HCT116 (cell line): ENCODE measurements at regions not wholly inside any gene's neighbourhood (a gene's known extent, or its start where the extent isn't known, plus 50 kb on each side); places are given as distances from the start of the nearest gene placed in this dataset.

ENCODE experiments used
- ATAC-seq: fragments of 200-7000 bp; cut with Tn5 transposase; 2 replicates; pipeline ENCODE4 v1.9.1; 2020; ENCODE audit warnings: mild to moderate bottlenecking, moderate library complexity
- BruUV-seq: library from RNA; stranded (reverse); fragments of 400-500 nt; replicated peaks from 2 replicates; lab custom pipeline; 2021; lab: Mats Ljungman, UMichigan
- CTCF ChIA-PET: fragments of 300-600 bp; sonication (Branson Sonifier 250); formaldehyde crosslinking; loops from one replicate; lab custom pipeline; 2021; ENCODE audit warnings: antibody characterized with exemption; lab: Charles Lee
- POLR2A ChIA-PET: fragments of 300-600, 350-600 bp; sonication (Branson Sonifier 250); formaldehyde crosslinking; loops from one replicate; lab custom pipeline; 2021; ENCODE audit warnings: antibody characterized with exemption; lab: Charles Lee
- RAD21 ChIA-PET, 2 experiments: fragments of 300-600 bp; sonication (Branson Sonifier 250); formaldehyde crosslinking; loops; one replicate each; lab custom pipeline; 2023; ENCODE audit warnings: low total read pairs in 2 of 2; ENCODE audit not compliant: uncharacterized antibody in 2 of 2, unreplicated experiment in 2 of 2, low non-redundant PET in 1 of 2; lab: Charles Lee
- DNase-seq: peaks from one replicate; pipeline ENCODE4 v3.0.0-alpha.2; 2010; ENCODE audit warnings: low read depth, low spot score
- H2AFZ ChIP-seq: fragments of 200-600 bp; shearing (Covaris generic), sonication (generic); 2 replicates; pipeline ENCODE4 v1.6.1; 2017; ENCODE audit warnings: low read depth, mixed run types, mixed read lengths, antibody characterized with exemption, low read length; ENCODE audit not compliant: poor library complexity, severe bottlenecking
- H3K27ac ChIP-seq: 2 replicates; pipeline ENCODE4 v1.5.1; 2012; ENCODE audit warnings: low read depth, low read length
- H3K27me3 ChIP-seq: fragments of 200-600 bp; sonication (generic); 2 replicates; pipeline ENCODE4 v1.6.1; 2016; ENCODE audit warnings: mixed run types, low read length, mixed read lengths; ENCODE audit not compliant: insufficient read depth
- H3K36me3 ChIP-seq, 2 experiments: fragments of 200-500 bp in 1 of 2; fragments of 200-600 bp in 1 of 2; sonication (Bioruptor generic) in 1 of 2; sonication (generic) in 1 of 2; 2 replicates each; pipeline versions ENCODE4 v1.5.1 to v1.6.1; 2014 to 2016; ENCODE audit warnings: low read length in 2 of 2, inconsistent platforms in 1 of 2, mixed read lengths in 1 of 2, mixed run types in 1 of 2; ENCODE audit not compliant: insufficient read depth in 2 of 2, control insufficient read depth in 1 of 2
- H3K4me1 ChIP-seq, 2 experiments: fragments of 200-600 bp in 1 of 2; sonication (generic) in 1 of 2; 2 replicates each; pipeline versions ENCODE4 v1.5.1 to v1.6.1; 2012 to 2017; ENCODE audit warnings: low read length in 2 of 2, inconsistent platforms in 1 of 2, mild to moderate bottlenecking in 1 of 2, mixed read lengths in 1 of 2, mixed run types in 1 of 2, moderate library complexity in 1 of 2; ENCODE audit not compliant: insufficient read depth in 2 of 2, control insufficient read depth in 1 of 2
- H3K4me2 ChIP-seq: fragments of 200-600 bp; sonication (generic); 2 replicates; pipeline ENCODE4 v1.6.1; 2017; ENCODE audit warnings: mixed run types, low read length, mixed read lengths
- H3K4me3 ChIP-seq, 2 experiments: fragments of 200-600 bp in 1 of 2; sonication (generic) in 1 of 2; replicated peaks in 1 of 2; 2 replicates each; pipeline ENCODE4 v1.5.1; 2011 to 2016; ENCODE audit warnings: low read length in 2 of 2, control low read depth in 1 of 2, low read depth in 1 of 2, mild to moderate bottlenecking in 1 of 2, mixed read lengths in 1 of 2, mixed run types in 1 of 2
- H3K79me2 ChIP-seq: fragments of 200-600 bp; sonication (generic); 2 replicates; pipeline ENCODE4 v1.6.1; 2017; ENCODE audit warnings: mild to moderate bottlenecking, mixed run types, low read length, moderate library complexity, mixed read lengths; ENCODE audit not compliant: insufficient read depth
- H3K9ac ChIP-seq: fragments of 200-600 bp; sonication (generic); 2 replicates; pipeline ENCODE4 v1.6.1; 2016; ENCODE audit warnings: low read length, mixed read lengths
- H3K9me2 ChIP-seq: fragments of 200-600 bp; sonication (generic), shearing (Covaris generic); 2 replicates; pipeline ENCODE4 v1.6.1; 2017; ENCODE audit warnings: mixed run types, mild to moderate bottlenecking, moderate library complexity; ENCODE audit not compliant: insufficient read depth
- H3K9me3 ChIP-seq, 2 experiments: fragments of 200-500 bp in 1 of 2; fragments of 200-600 bp in 1 of 2; sonication (Bioruptor generic) in 1 of 2; sonication (generic) in 1 of 2; 2 replicates each; pipeline ENCODE4 v1.6.1; 2014 to 2017; ENCODE audit warnings: low read length in 2 of 2, mixed read lengths in 2 of 2, inconsistent platforms in 1 of 2, low read depth in 1 of 2, mild to moderate bottlenecking in 1 of 2, mixed run types in 1 of 2, moderate library complexity in 1 of 2; ENCODE audit not compliant: control insufficient read depth in 1 of 2, insufficient read depth in 1 of 2
- H4K20me1 ChIP-seq: fragments of 200-600 bp; sonication (generic), shearing (Covaris generic); 2 replicates; pipeline ENCODE4 v1.6.1; 2017; ENCODE audit warnings: mixed run types, mild to moderate bottlenecking, moderate library complexity; ENCODE audit not compliant: insufficient read depth
- ATF3 ChIP-seq: IDR thresholded peaks from 2 replicates; pipeline ENCODE4 v1.6.1; 2012
- CBX3 ChIP-seq: IDR thresholded peaks from 2 replicates; pipeline ENCODE4 v1.6.1; 2012; ENCODE audit warnings: low read depth
- CTCF ChIP-seq, 3 experiments: fragments of 200-600 bp in 1 of 3; sonication (generic) in 1 of 3; IDR thresholded peaks in 2 of 3; conservative IDR thresholded peaks in 1 of 3; 2 replicates each; pipeline ENCODE4 v1.5.1; 2012 to 2017; ENCODE audit warnings: low read depth in 2 of 3, low read length in 2 of 3, antibody characterized with exemption in 1 of 3, borderline replicate concordance in 1 of 3, control low read depth in 1 of 3, mild to moderate bottlenecking in 1 of 3, mixed read lengths in 1 of 3, mixed run types in 1 of 3, moderate library complexity in 1 of 3; ENCODE audit not compliant: insufficient read depth in 1 of 3
- ELF1 ChIP-seq: IDR thresholded peaks from 2 replicates; pipeline ENCODE4 v1.6.1; 2012; ENCODE audit warnings: low read depth, borderline replicate concordance
- JUND ChIP-seq: IDR thresholded peaks from 2 replicates; pipeline ENCODE4 v1.6.1; 2012
- MAX ChIP-seq: IDR thresholded peaks from 2 replicates; pipeline ENCODE4 v1.6.1; 2012
- RAD21 ChIP-seq: IDR thresholded peaks from 2 replicates; pipeline ENCODE4 v1.6.1; 2012; ENCODE audit warnings: low read depth, mild to moderate bottlenecking
- SIN3A ChIP-seq: IDR thresholded peaks from 2 replicates; pipeline ENCODE4 v1.6.1; 2012; ENCODE audit warnings: low read depth
- SP1 ChIP-seq: IDR thresholded peaks from 2 replicates; pipeline ENCODE4 v1.6.1; 2012; ENCODE audit warnings: low read depth
- TCF7L2 ChIP-seq: IDR thresholded peaks from 2 replicates; pipeline ENCODE4 v1.7.0; 2011; ENCODE audit warnings: borderline replicate concordance, inconsistent platforms; ENCODE audit not compliant: insufficient read depth, insufficient read length; ENCODE audit errors: extremely low read depth
- YY1 ChIP-seq: IDR thresholded peaks from 2 replicates; pipeline ENCODE4 v1.6.1; 2011; ENCODE audit warnings: low read length, low read depth, moderate library complexity, mild to moderate bottlenecking; ENCODE audit not compliant: insufficient replicate concordance; ENCODE audit errors: extremely low read depth
- ZFX ChIP-seq: fragments of 450-650 bp; IDR thresholded peaks from 2 replicates; pipeline ENCODE4 v1.6.1; 2017
- ZNF274 ChIP-seq: fragments of 200-500 bp; sonication (Bioruptor generic); IDR thresholded peaks from 2 replicates; pipeline ENCODE4 v1.6.1; 2014; ENCODE audit warnings: mild to moderate bottlenecking, low read depth, low read length, inconsistent platforms
- intact Hi-C: fragments of 100-400 bp; cut with micrococcal nuclease; formaldehyde crosslinking; loops from 2 replicates; pipeline ENCODE4 v1.10.0; 2022

- DNase-seq (no peak), ATAC-seq (no peak)
- CTCF ChIA-PET = no interaction called here
Measured at GRCh38 chr5:26419987-26420386, 618.4 kb downstream of the CDH9 start.

More at GRCh38 chr5:26419987-26420386, 618.4 kb downstream of the CDH9 start:
- no TSS peak for BruUV-seq
- no peak overlapping the region for H3K4me3 ChIP-seq
- ChIA-PET RAD21 (no interaction called here), POLR2A (no interaction called here)
- no peak overlapping the region for H3K9ac ChIP-seq
- no peaks in the 10 kb centered on the region for H3K9me2 ChIP-seq
- intact Hi-C loops = no loop called here
- H3K27me3 ChIP-seq = no peaks in the 10 kb centered on the region
- H4K20me1 ChIP-seq = no peaks in the 10 kb centered on the region
- no peak overlapping the region for H3K4me2 ChIP-seq
- peaks cover 10 to 18% of the 10 kb centered on the region in 2 experiments; a peak in 2 of 4 replicates for H3K9me3 ChIP-seq
- no peaks in the 10 kb centered on the region for H3K4me1 ChIP-seq
- TF ChIP-seq RAD21 = no peak
- TF ChIP-seq SIN3A = no peak
- no peak for TF ChIP-seq YY1
- no peak for TF ChIP-seq TCF7L2
- TF ChIP-seq ELF1 = no peak
- no peak for TF ChIP-seq MAX
- TF ChIP-seq CTCF (IDR thresholded peaks at IDR 0.05 in 2 of 3, conservative IDR thresholded peaks at IDR 0.05 in 1 of 3; ENCODE audit: borderline replicate concordance in 1 of 3, insufficient read depth in 1 of 3, low read depth in 2 of 3, low read length in 2 of 3) = no peak
- no peak for TF ChIP-seq SP1
- no peak for TF ChIP-seq ATF3
- TF ChIP-seq ZNF274 = no peak
- no peak for TF ChIP-seq JUND
- no peak for TF ChIP-seq ZFX
- TF ChIP-seq CBX3 = no peak
- no peak overlapping the region for H2AFZ ChIP-seq
- no peaks in the 10 kb centered on the region for H3K79me2 ChIP-seq
- H3K36me3 ChIP-seq = no peaks in the 10 kb centered on the region
- no peak overlapping the region for H3K27ac ChIP-seq
